Endothelial cell of umbilical vein (primary cell): ENCODE measurements at regions not wholly inside any gene's neighbourhood (a gene's known extent, or its start where the extent isn't known, plus 50 kb on each side); places are given as distances from the start of the nearest gene placed in this dataset.

Source experiments
- BruUV-seq: library from RNA; stranded (reverse); fragments of 400-500 nt; replicated peaks from 2 replicates; lab custom pipeline; 2021; lab: Mats Ljungman, UMichigan
- CTCF ChIA-PET: fragments of 300-600, 350-600 bp; sonication (Branson Sonifier 250); formaldehyde crosslinking; loops from one replicate; lab custom pipeline; 2021; ENCODE audit warnings: antibody characterized with exemption, inconsistent platforms; lab: Charles Lee
- POLR2A ChIA-PET: fragments of 300-600, 350-600 bp; sonication (Branson Sonifier 250); formaldehyde crosslinking; loops from one replicate; lab custom pipeline; 2021; ENCODE audit warnings: antibody characterized with exemption, inconsistent platforms; lab: Charles Lee
- DNase-seq: peaks from one replicate; pipeline ENCODE4 v3.0.0-alpha.2; 2011; ENCODE audit warnings: low read depth, low spot score
- FAIRE-seq: peaks from 2 replicates; lab custom pipeline; 2011; peaks lifted over from hg19 to GRCh38; lab: Jason Lieb, UNC
- H2AFZ ChIP-seq: 2 replicates; pipeline ENCODE4 v1.6.0; 2012; ENCODE audit warnings: low read depth, low read length, control low read depth, inconsistent platforms
- H3K27ac ChIP-seq: 2 replicates; pipeline ENCODE4 v1.5.1; 2011; ENCODE audit warnings: low read depth, mild to moderate bottlenecking, control low read depth, low read length, moderate library complexity; ENCODE audit not compliant: insufficient read depth
- H3K27me3 ChIP-seq, 2 experiments: 2 replicates each; pipeline versions ENCODE4 v1.6.0 to v1.6.1; 2011; ENCODE audit warnings: low read length in 2 of 2, mixed read lengths in 1 of 2; ENCODE audit not compliant: control insufficient read depth in 2 of 2, insufficient read depth in 2 of 2
- H3K36me3 ChIP-seq, 2 experiments: 2 replicates in 1 of 2; 3 replicates in 1 of 2; pipeline ENCODE4 v1.5.1; 2011; ENCODE audit warnings: low read length in 2 of 2, mild to moderate bottlenecking in 1 of 2, moderate library complexity in 1 of 2; ENCODE audit not compliant: control insufficient read depth in 2 of 2, insufficient read depth in 2 of 2; ENCODE audit errors: extremely low read depth in 1 of 2
- H3K4me1 ChIP-seq: 3 replicates; pipeline ENCODE4 v1.5.1; 2011; ENCODE audit warnings: mild to moderate bottlenecking, low read length; ENCODE audit not compliant: control insufficient read depth, insufficient read depth; ENCODE audit errors: extremely low read depth
- H3K4me2 ChIP-seq: 2 replicates; pipeline ENCODE4 v1.6.1; 2011; ENCODE audit warnings: low read length, control low read depth, mixed read lengths; ENCODE audit not compliant: insufficient read depth
- H3K4me3 ChIP-seq, 3 experiments: fragments of 200-600 bp in 1 of 3; sonication (generic), shearing (Covaris generic) in 1 of 3; replicated peaks in 1 of 3; 2 replicates each; pipeline ENCODE4 v1.5.1; 2011 to 2016; ENCODE audit warnings: control low read depth in 3 of 3, low read length in 3 of 3, mild to moderate bottlenecking in 2 of 3, inconsistent platforms in 1 of 3, low read depth in 1 of 3, moderate library complexity in 1 of 3; ENCODE audit not compliant: insufficient read depth in 1 of 3
- H3K79me2 ChIP-seq: 2 replicates; pipeline ENCODE4 v1.6.0; 2012; ENCODE audit warnings: low read length, inconsistent platforms; ENCODE audit not compliant: control insufficient read depth, insufficient read depth
- H3K9ac ChIP-seq: replicated peaks from 2 replicates; pipeline ENCODE3; 2011; ENCODE audit warnings: low read length, control low read depth; ENCODE audit not compliant: insufficient read depth; ENCODE audit errors: extremely low read depth
- H3K9me1 ChIP-seq: replicated peaks from 3 replicates; pipeline ENCODE4 v1.6.0; 2011; ENCODE audit warnings: mild to moderate bottlenecking, low read length; ENCODE audit not compliant: control insufficient read depth, insufficient read depth; ENCODE audit errors: extremely low read depth
- H3K9me3 ChIP-seq: replicated peaks from 2 replicates; pipeline ENCODE4 v1.5.1; 2012; ENCODE audit warnings: low read length, inconsistent platforms; ENCODE audit not compliant: control insufficient read depth, insufficient read depth
- H4K20me1 ChIP-seq: replicated peaks from 2 replicates; pipeline ENCODE3; 2011; ENCODE audit warnings: mild to moderate bottlenecking, low read length; ENCODE audit not compliant: control insufficient read depth, insufficient read depth; ENCODE audit errors: extremely low read depth
- EZH2 ChIP-seq: IDR thresholded peaks from 2 replicates; pipeline ENCODE4 v1.6.1; 2012; ENCODE audit warnings: borderline replicate concordance, low read depth, mild to moderate bottlenecking, moderate library complexity, low read length, inconsistent platforms; ENCODE audit not compliant: severe bottlenecking
- FOS ChIP-seq: IDR thresholded peaks from 2 replicates; pipeline ENCODE4 v1.6.1; 2011; ENCODE audit warnings: mild to moderate bottlenecking, low read length, moderate library complexity, borderline replicate concordance; ENCODE audit not compliant: insufficient read depth
- GATA2 ChIP-seq: IDR thresholded peaks from 2 replicates; pipeline ENCODE4 v1.7.0; 2011; ENCODE audit warnings: low read depth, mild to moderate bottlenecking, moderate library complexity, mixed read lengths, low read length; ENCODE audit not compliant: insufficient read length, insufficient read depth
- JUN ChIP-seq: IDR thresholded peaks from 2 replicates; pipeline ENCODE4 v1.6.1; 2011; ENCODE audit warnings: borderline replicate concordance, low read depth; ENCODE audit not compliant: insufficient read length, insufficient read depth
- MYC ChIP-seq: IDR thresholded peaks from one replicate; pipeline ENCODE4 v1.6.1; 2011; ENCODE audit warnings: mild to moderate bottlenecking, low read depth, low read length
- POLR2A ChIP-seq: IDR thresholded peaks from 2 replicates; pipeline ENCODE4 v1.6.1; 2012; ENCODE audit warnings: low read depth, mild to moderate bottlenecking, control low read depth, low read length
- POLR2AphosphoS5 ChIP-seq: IDR thresholded peaks from 2 replicates; pipeline ENCODE4 v1.6.1; 2012; ENCODE audit warnings: low read depth, mild to moderate bottlenecking, control low read depth, low read length, moderate library complexity; ENCODE audit not compliant: insufficient read depth
- dilution Hi-C: fragments of 300-500 bp; cut with MboI; formaldehyde crosslinking; loops from one replicate; pipeline ENCODE4 v1.15.0; 2019; ENCODE audit warnings: low sequenced_read_pairs; ENCODE audit not compliant: extremely low pct_ligation_motif_present
- intact Hi-C: fragments of 100-400 bp; cut with micrococcal nuclease; formaldehyde crosslinking; loops from one replicate; pipeline ENCODE4 v1.10.0; 2022
- TF ChIP-seq, protein P1 (sequence below): IDR thresholded peaks from 2 replicates; pipeline ENCODE4 v1.6.1; 2011; ENCODE audit not compliant: insufficient read depth, insufficient read length
- TF ChIP-seq, protein P2 (sequence below), 2 donors: IDR thresholded peaks; 1 replicate in 1 of 2; 2 replicates in 1 of 2; pipeline ENCODE4 v1.5.1; 2011; ENCODE audit warnings: low read length in 2 of 2, mild to moderate bottlenecking in 2 of 2, moderate library complexity in 2 of 2, control low read depth in 1 of 2, inconsistent platforms in 1 of 2, low read depth in 1 of 2; ENCODE audit not compliant: insufficient read depth in 1 of 2; ENCODE audit errors: extremely low read depth in 1 of 2

DNA sequence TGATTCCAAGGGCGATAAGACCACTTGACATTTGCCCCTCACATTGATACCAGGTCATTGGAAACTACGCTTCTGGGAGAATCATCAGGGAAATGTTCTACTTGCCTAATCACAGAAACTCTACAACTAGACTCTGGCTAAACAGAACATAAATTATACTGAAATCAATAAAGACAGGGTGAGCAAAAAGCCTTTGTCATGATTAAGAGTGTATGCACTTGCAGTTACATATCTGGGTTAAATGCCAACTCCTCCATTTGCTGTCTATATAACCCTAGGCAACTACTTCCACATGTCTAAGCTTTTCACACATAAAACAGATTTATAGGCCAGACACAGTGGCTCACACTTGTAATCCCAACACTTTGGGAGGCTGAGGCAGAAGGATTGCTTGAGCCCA is 125.7 kb downstream of the PHLDA1 start:
- dilution Hi-C loops (no loop called here), intact Hi-C loops (no loop called here)
- H3K36me3 ChIP-seq: no peaks in the 10 kb centered on the region
- DNase-seq (no peak), FAIRE-seq (no peak)
- H3K27me3 ChIP-seq: no peaks in the 10 kb centered on the region
- no peak overlapping the region for H3K4me3 ChIP-seq
- H3K9ac ChIP-seq: no peak overlapping the region
- ChIA-PET POLR2A (no interaction called here), CTCF (no interaction called here)
- BruUV-seq: no TSS peak
- no peak overlapping the region for H3K27ac ChIP-seq
- H2AFZ ChIP-seq: no peak overlapping the region
- TF ChIP-seq MYC (no peak), EZH2 (no peak), FOS (no peak), JUN (no peak), POLR2AphosphoS5 (no peak), POLR2A (no peak), GATA2 (no peak)
- TF ChIP-seq, protein P1, sequence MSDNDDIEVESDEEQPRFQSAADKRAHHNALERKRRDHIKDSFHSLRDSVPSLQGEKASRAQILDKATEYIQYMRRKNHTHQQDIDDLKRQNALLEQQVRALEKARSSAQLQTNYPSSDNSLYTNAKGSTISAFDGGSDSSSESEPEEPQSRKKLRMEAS: no peak
- TF ChIP-seq, protein P2, sequence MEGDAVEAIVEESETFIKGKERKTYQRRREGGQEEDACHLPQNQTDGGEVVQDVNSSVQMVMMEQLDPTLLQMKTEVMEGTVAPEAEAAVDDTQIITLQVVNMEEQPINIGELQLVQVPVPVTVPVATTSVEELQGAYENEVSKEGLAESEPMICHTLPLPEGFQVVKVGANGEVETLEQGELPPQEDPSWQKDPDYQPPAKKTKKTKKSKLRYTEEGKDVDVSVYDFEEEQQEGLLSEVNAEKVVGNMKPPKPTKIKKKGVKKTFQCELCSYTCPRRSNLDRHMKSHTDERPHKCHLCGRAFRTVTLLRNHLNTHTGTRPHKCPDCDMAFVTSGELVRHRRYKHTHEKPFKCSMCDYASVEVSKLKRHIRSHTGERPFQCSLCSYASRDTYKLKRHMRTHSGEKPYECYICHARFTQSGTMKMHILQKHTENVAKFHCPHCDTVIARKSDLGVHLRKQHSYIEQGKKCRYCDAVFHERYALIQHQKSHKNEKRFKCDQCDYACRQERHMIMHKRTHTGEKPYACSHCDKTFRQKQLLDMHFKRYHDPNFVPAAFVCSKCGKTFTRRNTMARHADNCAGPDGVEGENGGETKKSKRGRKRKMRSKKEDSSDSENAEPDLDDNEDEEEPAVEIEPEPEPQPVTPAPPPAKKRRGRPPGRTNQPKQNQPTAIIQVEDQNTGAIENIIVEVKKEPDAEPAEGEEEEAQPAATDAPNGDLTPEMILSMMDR (IDR thresholded peaks at IDR 0.05; ENCODE audit: extremely low read depth in 1 of 2, insufficient read depth in 1 of 2, low read depth in 1 of 2, low read length in 2 of 2): no peak
- H3K4me1 ChIP-seq: peaks cover 16% of the 10 kb centered on the region
- no peak overlapping the region for H3K4me2 ChIP-seq
- H4K20me1 ChIP-seq: no peaks in the 10 kb centered on the region
- no peaks in the 10 kb centered on the region for H3K79me2 ChIP-seq
- no peaks in the 10 kb centered on the region for H3K9me3 ChIP-seq
- no peaks in the 10 kb centered on the region for H3K9me1 ChIP-seq
